ENCODE measurements at regions not wholly inside any gene's neighbourhood (a gene's known extent, or its start where the extent isn't known, plus 50 kb on each side); places are given as distances from the start of the nearest gene placed in this dataset.

DNA sequence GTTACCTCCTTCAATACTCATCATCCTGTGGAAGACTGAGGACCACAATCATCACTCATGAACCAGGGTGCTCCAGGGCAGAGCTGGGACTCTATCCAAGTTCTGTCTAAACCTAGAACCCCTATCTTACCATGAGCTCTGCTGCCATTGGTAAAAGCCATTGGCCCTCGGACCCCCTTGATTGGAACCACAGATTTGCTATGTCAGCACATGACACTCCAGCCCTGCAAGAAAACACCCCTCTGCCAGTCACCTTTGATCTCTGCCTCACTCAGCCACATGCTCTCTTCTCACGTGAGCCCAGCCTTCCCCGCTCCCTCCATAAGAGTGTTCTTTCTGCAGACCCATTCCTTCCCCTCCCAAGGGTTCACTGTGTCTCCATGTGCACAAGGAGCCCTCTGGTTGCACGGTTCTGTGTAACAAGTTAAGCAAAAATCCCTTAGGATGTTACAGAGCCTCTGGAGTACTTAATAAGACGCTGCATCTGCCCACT is 468.8 kb upstream of the DYNLRB2 start:
- no peak for DNase-seq

DNA sequence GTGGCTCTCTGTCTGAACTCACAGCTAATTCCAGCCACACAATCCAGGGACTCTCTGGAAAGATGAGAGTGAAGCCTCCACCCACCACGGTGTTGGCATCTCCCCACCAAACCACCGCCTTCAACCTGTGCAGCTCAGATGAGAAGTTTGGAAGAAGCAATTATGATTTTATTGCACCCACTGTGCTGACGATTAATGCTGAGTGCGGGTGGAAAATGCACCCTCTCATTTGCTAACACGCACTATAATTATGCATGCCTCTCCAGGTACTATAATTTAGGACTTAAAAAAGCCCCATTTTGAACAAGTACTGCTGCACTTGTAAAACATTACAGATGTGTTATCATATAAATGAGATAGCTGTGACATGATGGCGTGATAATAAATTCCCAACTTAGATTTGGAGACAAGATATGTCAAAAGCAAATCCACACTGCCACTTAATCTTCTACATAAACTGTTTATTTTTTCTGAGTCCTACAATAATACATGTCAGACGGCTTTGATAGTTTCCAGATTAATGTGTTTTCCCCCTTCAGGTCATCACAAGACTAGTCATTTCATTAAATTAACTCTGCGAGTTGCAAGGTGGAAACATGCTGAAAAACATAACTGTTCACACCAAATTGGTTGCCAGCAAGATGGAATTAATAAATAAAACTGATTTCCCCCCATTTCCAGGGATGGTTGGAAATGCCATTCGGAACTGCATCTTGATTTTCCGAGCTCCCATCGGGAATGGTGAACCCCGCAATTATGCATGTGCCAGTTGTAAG is 466.5 kb upstream of the MAF start:
- DNase-seq, result no peak

DNA sequence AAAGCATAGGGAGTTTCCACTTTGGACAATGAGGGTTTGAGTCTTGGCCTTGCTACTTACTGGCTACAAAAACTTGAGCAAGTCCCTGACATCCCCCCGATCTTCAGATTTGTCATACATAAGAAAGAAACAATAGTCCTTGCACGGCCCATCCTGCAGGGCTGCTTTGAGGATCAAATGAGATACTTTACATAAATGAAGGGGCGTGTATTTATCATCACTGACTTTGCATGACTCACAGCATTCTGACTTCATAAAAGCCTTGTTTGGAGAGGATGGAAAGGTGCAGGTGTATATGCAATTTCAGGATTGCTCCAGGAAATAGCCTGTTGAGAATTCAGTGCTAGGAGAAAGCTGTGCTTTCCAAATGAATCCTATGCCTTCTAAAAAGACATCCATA is 465.0 kb upstream of the MAF start:
- no peak for DNase-seq

DNA sequence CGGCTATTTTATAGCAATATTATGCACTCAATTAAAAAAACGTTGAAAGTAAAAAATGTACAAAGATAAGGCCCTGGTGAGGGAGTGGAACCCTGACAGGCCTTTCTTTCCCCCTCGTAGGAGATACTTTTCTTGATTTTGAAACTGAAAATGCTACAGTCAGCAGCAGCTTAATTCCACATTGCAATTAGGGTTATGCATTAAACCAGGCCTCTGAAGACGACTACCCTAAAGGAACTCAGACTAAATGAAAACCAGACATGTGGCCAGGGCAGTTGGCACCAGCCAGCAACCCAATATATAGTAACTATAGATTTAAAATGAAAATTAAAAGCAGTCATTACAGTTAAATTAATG is 463.2 kb upstream of the MAF start:
- peak; percentile 46 for DNase-seq

DNA sequence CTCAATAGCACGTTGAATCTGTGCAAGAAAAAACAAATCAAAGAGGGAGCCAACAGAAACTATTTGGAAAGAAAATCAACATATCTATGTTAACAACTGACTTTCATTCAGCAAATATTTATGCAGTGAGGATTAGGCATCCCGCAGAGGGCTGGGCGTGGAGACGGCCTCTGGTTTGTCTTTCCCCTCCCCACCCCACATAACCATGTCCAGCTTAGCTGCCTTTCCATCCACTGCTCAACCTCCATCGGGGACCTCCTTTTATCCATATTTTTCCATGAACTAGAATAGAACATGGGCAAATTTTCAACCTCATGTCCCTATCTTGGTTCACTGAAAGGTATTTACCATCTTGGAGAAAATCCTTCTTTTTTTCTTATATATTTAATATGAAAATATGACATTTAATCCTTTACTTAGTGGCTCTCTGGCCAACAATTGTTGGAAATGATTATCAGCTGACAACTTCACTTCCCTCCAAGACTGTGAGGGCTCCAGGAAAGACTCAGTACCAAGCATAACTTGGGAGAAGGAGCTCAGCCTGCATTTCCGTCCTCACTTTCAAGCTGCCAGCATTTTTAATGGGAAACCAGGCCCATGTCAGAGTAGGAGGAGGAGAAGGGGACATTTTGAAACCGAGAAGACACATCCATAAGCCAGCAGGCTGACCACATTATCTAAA is 462.6 kb upstream of the MAF start:
- peak; percentile 85 for DNase-seq

DNA sequence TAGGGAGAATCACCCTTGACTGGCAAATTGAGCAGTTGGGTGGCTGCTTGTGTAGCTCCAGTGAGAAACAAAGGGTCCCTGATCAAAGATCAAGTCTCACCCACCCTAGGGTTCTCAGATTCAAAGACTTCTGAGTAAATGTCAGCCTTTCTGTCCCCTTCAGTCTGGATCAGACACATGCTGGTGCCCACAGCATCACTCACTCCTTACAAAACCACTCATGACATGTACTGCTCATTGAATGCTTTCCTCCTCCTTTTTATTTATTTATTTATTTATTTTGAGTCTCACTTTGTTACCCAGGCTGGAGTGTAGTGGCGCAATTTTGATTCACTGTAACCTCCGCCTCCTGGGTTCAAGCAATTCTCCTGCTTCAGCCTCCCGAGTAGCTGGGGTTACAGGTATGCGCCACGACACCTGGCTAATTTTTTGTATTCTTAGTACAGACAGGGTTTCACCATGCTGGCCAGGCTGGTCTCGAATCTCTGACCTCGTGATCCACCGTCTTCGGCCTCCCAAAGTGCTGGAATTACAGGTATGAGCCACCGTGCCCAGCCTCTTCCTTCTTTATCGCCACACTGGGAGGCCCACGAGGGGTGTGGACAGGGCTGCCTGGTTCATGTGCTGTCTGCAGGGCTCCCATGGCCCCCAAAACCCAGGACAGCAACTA is 462.0 kb upstream of the MAF start:
- no peak for DNase-seq

DNA sequence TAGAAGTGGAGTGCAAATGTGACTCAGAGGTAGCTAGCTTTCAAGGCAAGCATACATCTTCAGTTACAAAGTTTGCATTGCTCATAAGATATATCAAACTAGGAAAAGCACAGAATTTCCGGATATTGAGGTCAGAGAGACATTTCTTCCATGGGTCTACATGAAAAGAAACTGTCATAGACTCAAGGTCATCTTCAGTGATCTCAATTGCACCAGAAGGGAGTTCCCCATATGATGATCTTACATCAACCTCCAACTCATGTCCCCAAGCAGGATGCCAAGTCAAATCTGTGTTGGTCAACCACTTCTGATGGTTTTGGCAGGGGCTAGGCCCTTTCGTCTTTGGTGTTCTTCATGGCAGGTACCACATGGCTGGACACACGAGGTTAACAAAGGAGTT is 459.9 kb upstream of the MAF start:
- no peak for DNase-seq

DNA sequence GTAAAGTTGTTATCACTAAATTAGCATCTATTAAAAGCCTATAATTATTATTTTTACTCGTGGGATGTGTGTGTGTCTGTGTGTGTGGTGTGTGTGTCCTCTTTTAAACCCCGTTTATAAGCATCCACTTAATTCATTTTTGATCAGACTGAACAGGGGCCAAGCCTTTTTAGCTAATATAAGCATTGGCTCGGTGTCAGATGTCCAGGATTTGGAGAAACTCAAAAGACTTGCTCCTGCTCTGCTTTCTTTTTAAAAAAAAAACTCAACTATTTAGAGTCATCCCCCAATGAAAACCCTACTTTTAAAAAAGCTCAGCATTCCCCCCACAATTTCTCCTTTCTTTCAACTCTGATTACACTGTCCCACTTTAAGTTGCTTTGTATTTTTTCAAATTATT is 459.3 kb upstream of the MAF start:
- DNase-seq, result no peak

DNA sequence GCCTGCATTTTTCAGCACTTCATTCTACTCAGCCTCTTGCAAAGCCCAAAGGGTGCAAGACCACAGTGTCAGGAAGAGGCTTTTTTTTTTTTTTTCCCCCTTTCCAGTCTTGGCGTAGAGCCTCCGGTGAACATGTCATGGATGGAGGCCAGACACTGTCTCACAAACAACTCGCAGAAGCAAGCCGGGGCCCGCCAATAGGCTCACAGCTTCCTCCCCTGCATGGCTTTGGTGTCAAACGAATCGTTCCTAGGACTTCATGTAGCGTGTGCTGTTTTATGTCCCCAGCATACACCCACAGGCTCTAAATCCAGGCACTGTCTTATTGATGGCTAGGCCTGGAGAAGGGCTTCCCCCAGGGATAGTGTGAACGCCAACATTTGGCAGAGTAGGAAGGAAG is 457.7 kb upstream of the MAF start:
- peak; percentile 56 for DNase-seq

DNA sequence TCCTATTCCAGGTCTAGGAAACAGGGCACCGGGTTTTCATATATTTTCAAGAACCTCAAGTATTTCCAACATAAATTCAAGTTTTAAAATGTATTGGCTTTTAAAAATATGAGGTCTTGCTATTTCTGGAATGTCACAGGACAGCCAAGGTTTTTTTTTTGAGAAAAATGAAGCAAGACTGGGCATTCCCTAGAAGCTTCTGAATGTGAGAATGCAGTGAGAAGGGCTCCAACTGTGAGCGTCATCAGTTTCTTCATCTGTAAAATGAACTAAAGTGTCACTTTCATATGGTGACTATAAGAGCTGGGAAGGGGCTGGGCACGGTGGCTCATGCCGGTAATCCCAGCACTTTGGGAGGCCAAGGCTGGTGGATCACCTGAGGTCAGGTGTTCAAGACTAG is 455.8 kb upstream of the MAF start:
- peak; percentile 83 for DNase-seq

DNA sequence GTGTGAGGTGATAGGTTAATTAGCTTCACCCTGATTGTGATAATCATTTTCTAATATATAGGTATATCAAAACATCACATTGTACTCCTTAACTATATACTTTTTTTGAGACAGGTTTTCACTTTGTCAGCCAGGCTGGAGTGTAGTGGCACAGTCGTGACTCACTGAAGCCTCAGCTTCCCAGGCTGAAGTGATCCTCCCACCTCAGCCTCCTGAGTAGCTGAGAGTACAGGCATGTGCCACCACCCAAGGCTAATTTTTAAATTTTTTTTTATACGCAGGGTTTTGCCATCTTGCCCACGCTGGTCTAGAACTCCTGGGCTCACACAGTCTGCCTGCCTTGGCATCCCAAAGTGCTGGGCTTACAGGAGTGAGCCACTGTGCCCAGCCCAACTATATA is 455.3 kb upstream of the MAF start:
- no peak for DNase-seq

DNA sequence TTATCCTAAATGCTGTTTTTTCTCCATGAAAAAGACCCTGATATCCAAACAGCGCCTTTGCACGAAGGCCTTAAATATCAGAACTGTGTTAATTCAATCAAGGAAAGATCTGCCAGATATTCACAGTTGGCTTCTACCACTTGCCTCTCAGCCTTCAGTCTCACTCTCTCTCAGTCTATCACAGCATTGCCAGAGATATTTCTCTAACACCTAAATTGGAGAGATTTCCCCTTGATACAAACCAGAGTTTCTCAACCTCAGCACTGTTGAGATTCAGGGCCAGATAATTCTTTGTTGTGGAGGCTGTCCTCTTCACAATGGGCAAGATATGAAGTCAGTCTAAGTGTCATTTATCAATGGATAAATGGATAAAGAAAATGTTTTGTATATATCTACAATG is 454.1 kb upstream of the MAF start:
- DNase-seq, result no peak

DNA sequence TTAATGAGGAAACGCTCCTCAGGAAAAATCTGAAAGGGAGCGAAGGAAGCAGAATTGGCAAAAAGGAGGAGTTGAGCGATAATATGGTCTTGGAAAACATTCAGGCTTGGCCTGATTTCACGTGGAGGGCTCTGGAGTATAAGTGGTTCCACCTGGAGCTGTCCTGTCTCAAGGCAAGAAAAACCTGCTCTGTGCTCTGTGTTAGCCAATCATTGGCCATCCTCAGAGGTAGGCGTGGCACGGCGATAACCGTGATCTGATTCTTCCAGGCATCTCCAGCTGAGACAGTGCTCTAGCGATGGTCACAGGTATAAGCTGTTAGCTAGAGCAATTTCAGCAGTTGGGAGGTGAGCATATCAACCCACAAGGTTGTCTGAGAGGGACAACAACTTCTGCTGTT is 450.5 kb upstream of the MAF start:
- no peak for DNase-seq

DNA sequence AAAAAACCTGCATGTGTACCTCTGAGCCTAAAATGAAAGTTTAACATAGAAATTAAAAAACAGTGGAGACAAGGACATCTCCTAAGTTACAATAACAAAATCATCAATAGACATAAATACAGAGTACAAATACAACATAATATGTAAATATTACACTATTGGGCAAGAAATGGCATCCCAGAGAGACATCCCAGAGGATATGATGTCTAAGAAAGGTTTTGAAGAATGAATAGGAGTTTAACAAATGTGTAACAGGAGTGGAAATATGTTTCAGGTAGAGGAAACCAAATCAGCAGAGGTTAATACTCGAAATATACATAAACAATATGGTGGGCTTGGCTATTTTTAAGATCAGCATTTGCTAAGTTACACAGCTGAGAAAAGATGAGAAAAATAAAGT is 447.7 kb upstream of the MAF start:
- no peak for DNase-seq

DNA sequence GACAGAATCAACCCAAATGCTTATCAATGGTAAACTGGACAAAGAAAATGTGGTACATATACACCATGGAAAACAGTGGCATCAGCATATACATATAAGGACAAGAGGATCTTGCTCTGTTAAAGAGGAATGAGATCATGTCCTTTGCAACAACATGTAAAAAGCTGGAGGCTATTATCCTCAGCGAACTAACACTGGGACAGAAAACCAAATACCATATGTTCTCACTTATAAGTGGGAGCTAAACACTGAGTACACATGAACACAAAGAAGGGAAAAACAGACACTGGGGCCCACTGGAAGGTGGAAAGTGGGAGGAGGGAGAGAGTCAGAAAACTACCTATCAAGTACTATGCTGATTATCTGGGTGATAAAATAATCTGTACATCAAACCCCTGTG is 447.3 kb upstream of the MAF start:
- DNase-seq, result peak; percentile 71

DNA sequence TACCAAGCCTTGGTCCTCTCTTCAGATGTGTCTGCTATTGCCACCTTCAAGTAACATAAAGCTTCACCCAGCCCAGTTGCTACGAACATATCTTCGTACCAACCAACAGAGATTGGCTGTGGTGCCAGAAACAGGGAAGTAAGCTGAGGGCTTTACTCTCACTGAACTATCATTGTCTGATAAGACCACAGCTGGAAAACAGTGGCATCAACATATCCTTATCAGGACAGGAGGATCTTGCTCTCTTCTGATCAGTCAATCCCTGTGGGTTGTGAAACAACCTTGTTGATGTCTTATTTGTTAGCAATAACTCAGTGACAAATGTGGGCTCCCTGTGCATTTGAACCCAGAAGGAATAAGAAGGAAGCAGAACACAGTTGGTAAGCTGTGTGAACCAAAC is 446.3 kb upstream of the MAF start:
- DNase-seq, result no peak

DNA sequence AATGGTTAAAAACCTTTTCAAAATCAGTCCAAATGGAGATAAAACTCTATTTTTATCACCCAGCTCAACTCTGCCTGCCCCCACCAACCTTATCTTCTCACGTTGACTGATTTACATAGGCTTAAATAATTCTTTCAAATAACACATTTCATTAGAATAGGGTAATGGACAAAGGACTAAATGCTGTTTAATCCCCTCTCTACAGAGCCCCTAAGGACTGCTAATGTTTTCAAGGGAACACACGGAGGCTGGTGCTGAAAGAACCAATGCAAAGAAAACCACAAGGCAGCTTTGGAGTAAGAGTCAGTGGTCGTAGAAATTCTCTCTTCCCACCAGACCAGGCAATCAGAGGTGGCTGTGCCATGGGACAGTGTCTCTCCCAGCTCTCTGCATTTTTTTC is 445.7 kb upstream of the MAF start:
- no peak for DNase-seq

DNA sequence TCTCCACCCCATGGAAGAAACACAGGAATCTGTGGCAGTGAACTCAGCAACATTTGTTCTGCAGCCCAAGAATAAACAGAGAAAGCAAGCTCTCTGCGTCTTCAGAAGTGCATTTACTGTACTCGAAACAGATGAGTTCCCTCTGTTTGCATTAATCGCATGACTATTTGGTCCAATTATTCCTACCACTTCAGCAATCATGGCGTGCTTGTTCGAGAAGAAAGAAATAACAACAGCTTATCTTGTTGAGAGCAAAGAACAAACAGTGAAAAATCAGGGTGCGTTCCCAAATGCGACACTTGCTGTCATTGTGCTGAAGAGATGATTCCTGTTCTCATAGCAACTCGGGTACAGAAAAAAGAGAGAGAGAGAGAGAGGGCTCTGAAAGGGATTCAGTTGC is 445.3 kb upstream of the MAF start:
- DNase-seq, result no peak

DNA sequence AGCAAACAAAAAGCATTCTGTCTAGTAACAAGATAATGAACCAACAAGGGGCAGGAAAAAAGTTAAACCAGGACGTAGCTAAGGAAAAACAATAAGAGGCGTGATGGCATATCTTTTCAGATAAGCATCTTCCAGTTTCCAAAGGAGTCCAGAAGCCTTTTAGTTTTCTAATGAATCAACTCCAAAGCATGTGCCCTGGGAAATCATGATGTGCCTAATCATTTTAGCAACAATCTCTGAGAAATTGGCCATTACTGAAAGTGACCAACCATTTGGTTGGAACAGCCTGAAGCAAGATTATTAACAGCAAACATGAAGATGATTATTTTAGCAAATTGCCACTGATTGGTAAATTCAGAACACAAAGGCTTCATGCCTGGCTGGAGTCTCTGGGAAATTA is 440.9 kb upstream of the MAF start:
- no peak for DNase-seq

DNA sequence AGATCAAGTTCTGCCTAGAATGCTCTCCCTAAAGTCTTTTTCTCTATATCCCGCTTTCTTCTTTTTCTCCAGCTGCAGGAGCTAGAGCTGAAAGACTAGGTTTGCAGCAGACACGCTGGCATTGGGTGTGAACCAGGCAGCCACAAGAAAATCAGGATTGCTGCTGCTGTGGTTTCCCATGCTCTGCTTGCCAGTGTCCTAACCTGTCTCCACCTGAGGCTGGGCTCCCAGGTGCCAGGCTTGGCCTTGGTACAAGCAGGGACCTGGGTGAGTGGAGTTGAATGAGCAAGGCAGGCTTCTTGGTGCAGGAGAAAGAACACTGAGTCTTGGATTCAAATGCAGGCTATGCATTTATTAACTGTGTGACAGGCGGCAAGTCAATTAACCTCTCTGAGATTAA is 440.3 kb upstream of the MAF start:
- DNase-seq, result no peak

DNA sequence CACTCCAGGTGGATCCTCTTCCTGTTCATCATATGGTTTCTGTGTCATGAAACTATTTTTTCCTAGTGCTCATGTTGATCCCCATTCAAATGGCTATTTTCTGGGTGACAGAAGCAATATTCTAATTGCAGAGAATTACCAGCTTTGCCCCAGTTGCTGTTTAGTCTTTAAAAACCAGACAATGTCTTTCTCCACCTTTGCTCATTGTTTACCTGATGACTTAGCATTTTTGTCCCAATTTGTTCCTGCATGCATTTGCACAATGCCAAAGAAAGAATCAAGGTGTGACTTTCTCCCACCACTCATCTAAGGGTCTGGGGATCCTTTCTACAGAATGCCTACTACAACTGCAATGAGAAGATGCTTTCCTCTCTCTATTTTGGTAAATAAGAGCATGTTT is 439.9 kb upstream of the MAF start:
- DNase-seq, result no peak

DNA sequence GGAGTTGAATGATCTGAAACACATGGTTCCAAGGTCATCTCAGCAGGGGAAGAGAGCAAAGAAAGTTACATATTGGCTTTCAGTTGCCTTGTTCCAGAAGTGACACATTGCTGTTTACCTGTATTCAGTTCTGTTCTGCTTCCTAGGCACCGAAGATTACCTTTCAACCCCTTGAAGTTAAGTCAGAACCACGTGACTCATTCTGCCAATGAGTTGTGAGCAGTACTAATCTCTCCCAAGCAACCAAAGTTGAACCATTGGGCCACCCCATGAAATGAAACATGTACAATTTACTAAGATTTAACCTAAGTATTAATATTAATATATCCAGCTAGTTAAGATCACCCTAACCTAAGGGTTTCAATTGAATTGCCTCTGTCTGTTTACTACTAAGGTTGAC is 439.2 kb upstream of the MAF start:
- DNase-seq, result no peak

DNA sequence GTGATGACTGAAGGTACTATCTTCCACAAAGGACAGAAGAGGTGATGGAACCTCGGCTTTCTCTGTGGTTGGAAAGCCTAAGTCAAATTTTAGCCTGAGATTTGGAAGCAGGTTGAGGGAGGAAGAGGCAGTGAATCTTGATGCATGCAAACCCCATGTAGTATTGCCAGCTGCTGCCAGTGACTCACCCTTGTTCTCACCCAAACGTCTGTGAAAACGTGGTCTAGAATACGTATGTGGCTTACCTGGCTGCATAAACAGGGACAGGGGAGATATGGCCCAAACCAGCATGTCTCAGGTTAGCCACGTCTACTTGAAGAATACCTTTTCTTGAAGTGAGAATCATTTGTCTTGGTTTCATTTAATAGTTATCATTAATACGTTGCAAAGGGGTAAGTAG is 438.0 kb upstream of the MAF start:
- no peak for DNase-seq
